KG1 (cell line): ENCODE measurements at regions not wholly inside any gene's neighbourhood (a gene's known extent, or its start where the extent isn't known, plus 50 kb on each side); places are given as distances from the start of the nearest gene placed in this dataset.

ENCODE experiments used
- DNase-seq: peaks from one replicate; lab custom pipeline; 2025; lab: John Stamatoyannopoulos, UW

GRCh38 chrX:67780694-67781109 lies 236.9 kb downstream of the AR start:
- peak; percentile 18 for DNase-seq

DNA sequence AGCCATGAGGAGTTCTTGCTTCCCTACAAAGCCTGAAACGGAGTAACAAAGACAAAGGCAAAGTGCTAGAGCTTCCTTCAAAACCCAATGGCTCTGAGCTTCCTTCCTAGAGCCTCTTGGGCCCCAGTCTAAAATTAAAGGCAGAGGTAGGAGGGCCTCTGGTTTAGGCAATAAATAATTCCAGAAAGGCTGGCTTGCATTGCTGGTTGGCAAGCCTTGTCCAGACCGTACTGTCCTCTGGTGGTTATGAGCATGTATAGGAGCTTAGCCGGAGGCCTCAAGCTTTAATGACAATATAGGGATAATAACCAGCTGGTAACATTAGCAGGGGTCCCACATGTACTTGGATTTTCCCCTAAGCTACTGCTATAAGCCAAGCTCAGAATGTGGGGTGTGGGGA lies 237.3 kb downstream of the AR start:
- DNase-seq = no peak

GRCh38 chrX:67784712-67785111 lies 240.9 kb downstream of the AR start:
- no peak for DNase-seq

DNA sequence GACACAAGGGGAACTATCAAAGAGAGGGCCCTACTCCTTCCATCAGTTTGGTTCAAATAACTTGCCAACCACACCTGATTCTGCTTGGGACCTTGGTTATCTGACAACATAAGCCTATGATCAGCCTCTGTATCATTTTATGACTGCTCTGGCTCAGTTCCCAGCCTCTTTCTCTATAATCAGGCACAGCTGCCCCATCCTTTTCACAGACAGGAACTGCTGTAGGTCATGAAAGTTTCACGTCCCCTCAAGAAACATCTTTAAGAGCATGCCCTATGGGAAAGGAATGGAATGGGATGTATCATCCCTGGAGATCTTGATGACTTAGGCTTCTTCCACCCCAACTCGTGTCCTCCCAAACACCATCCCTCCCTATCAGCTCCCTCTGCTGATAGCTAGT lies 243.4 kb downstream of the AR start:
- no peak for DNase-seq

DNA sequence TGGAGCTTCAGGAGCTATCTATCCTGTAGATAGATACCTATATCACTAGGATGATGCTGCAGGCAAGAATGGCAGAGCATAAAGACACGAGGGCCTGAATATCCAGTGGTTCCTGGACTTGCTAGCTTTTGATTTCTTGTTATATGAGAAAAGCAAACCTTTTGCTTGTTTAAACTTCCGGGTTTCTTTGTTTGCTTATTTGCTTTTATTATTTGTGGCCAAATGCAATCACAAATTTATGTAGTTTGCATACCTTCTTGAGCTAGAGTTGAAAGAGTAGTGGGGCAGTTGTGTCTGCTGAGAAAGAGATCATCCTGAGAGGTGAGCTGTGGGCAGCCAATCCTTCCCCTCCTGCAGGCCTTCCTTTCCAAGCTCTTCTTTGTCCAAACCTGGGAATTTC lies 245.7 kb downstream of the AR start:
- no peak for DNase-seq
